GM19467 (cell line): ENCODE measurements at regions not wholly inside any gene's neighbourhood (a gene's known extent, or its start where the extent isn't known, plus 50 kb on each side); places are given as distances from the start of the nearest gene placed in this dataset.
"Not testable (repeated sequence)": the region's sequence is repeated elsewhere in the genome, so short reads cannot be mapped to it uniquely, and the experiment has no call there.

Experiments used
- ATAC-seq: cut with Tn5 transposase; IDR thresholded peaks from one replicate; pipeline ENCODE4 v1.9.1; 2021; ENCODE audit warnings: mild to moderate bottlenecking, moderate library complexity; ENCODE audit not compliant: unreplicated experiment

DNA sequence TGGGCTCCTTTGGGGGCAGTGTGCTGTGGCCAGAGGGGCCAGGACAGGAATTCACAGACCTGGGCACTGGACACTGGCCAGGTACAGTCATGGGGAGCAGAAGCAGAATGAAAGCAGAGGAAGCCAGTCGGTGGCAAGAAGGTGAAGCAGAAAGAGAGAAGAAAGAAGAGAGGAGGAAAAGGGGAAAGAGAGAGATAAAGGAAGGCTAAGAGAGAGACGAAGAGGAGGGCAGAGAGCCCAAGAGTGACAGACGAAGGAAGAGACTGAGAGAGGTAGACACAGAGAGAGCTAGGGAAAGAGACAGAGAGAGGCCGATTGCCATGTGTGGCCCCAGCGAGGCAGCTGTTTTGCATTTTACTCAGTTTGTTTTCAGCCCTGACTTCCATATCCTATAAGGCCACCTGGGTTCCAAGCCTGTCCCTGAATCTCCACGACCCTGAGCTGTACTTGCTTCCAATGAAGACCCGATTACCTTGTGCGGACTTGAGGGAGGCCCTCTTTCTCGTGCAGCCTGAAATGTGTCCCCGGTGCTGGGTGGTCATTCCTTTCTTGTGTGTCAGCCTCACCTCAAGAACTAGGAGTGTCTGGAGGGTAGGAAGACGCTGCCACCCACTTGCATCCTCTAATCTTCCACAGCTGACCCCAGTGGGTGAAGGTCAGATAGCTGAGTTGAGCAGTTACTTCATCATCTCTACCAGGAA is 73.9 kb downstream of the LSM3 start:
- ATAC-seq: no peak

GRCh38 chr3:14253022-14253706 is 74.5 kb downstream of the LSM3 start:
- no peak for ATAC-seq

- no peak for ATAC-seq
Observed at GRCh38 chr3:14253707-14254382, 75.2 kb downstream of the LSM3 start.

- no peak for ATAC-seq
Observed at GRCh38 chr3:14254812-14255702, 76.4 kb downstream of the LSM3 start.

GRCh38 chr3:14256046-14256445 is 77.4 kb downstream of the LSM3 start:
- ATAC-seq: no peak

DNA sequence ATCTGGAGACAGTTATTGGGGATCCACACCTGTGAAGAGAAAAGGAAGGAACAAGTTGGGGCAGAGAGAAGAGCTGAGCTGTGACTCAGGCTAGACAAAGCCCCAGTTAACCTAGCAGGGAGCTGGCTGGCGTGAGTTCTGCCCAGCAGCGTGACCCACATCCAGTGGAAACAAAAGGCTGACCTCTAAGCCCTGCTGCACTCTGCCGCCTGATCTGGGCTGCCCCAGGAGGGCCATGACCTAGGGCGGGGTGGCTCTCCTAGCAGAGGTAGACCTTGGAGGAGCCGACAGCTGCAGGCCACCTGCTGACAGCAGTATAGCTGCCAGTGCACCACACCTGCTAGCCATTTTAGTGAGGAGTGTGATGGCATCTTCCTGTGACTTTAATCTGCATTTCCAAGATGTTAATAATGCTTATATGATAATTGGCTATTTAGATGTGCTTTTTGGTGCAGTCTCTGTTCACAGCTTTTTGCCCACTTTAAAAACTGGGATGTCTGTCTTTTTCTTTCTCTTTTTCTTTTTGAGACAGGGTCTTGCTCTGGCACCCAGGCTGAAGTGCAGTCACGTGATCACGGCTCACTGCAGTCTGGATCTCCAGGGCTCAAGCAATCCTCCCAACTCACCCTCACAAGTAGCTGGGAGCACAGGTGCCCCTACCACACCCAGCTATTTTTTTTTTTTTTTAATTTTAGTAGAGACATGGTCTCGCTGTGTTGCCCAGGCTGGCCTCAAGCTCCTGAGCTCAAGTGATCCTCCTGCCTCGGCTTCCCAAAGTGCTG is 78.1 kb downstream of the LSM3 start:
- ATAC-seq: no peak

- ATAC-seq: no peak
Observed at GRCh38 chr3:14258906-14259904, 80.6 kb downstream of the LSM3 start.

- no peak for ATAC-seq
Observed at GRCh38 chr3:14260463-14260862, 81.8 kb downstream of the LSM3 start.

GRCh38 chr3:14261229-14261628 is 82.6 kb downstream of the LSM3 start:
- ATAC-seq: no peak

- ATAC-seq: no peak
Observed at GRCh38 chr3:14262212-14262611, 83.6 kb downstream of the LSM3 start.

- ATAC-seq: no peak
Observed at GRCh38 chr3:14262867-14263266, 84.2 kb downstream of the LSM3 start.

- no peak for ATAC-seq
Observed at GRCh38 chr3:14263317-14264005, 84.8 kb downstream of the LSM3 start.

GRCh38 chr3:14265246-14265962 is 86.8 kb downstream of the LSM3 start:
- no peak for ATAC-seq

GRCh38 chr3:14266361-14266760 is 87.7 kb downstream of the LSM3 start:
- ATAC-seq: no peak

DNA sequence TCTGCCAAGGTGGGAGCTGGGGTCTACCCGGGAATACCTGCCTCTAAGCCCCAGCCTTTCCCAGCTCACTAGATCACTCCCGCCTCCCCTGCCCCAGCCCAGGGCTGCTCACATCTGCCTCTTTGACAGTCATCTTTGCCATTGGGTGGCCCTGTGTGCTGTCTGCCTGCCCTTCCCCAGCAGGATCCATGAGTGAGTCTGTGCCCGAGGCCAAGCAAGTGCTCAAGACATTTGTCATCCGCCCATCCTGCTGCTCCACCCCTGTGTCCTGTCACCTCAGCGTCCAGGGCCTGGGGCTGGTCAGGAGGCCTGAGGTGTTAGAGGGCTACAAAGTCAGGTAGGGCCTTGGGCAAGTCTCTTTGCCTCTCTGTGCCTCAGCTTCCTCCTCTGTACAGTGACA is 89.4 kb downstream of the LSM3 start:
- ATAC-seq: no peak

DNA sequence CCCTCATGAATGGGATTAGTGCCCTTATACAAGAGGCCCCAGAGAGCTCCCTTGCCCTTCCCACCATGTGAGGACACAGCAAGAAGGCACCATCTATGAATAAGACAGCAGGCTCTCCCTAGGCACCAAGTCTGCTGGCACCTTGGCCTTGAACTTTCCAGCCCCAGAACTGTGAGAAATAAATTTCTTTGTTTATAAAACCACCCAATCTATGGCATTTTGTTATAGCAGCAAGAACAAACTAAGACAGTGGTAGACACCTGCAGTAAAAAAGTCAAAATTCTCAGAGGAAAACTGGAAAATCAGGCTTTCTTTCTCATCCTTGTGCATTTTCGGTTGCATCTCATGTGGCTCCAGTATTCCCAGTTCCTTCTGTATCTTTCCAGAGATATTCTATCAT is 90.3 kb downstream of the LSM3 start:
- ATAC-seq: no peak

- not testable (repeated sequence) for ATAC-seq
Observed at GRCh38 chr3:14272041-14272958, 93.7 kb downstream of the LSM3 start.
